GM12878 (cell line): ENCODE measurements at regions not wholly inside any gene's neighbourhood (a gene's known extent, or its start where the extent isn't known, plus 50 kb on each side); places are given as distances from the start of the nearest gene placed in this dataset.

ENCODE experiments used
- ATAC-seq: fragments of 200-7000 bp; cut with Tn5 transposase; 3 replicates; pipeline ENCODE4 v1.9.1; 2020; ENCODE audit warnings: mild to moderate bottlenecking, moderate library complexity
- BruUV-seq: library from RNA; stranded (reverse); fragments of 400-500 nt; replicated peaks from 2 replicates; lab custom pipeline; 2021; lab: Mats Ljungman, UMichigan
- CTCF ChIA-PET: fragments of 300-600 bp; sonication (Branson Sonifier 250); formaldehyde crosslinking; extraction: SDS; loops from one replicate; lab custom pipeline; 2021; ENCODE audit warnings: inconsistent platforms; lab: Yijun Ruan, JAX
- POLR2A ChIA-PET: fragments of 350-600 bp; formaldehyde crosslinking; extraction: SDS; loops from one replicate; lab custom pipeline; 2021; ENCODE audit warnings: inconsistent platforms; lab: Charles Lee
- RAD21 ChIA-PET: fragments of 300-600 bp; sonication (Branson Sonifier 250); formaldehyde crosslinking; loops from one replicate; lab custom pipeline; 2023; ENCODE audit warnings: antibody characterized with exemption; ENCODE audit not compliant: unreplicated experiment; lab: Charles Lee
- SMC1A ChIA-PET: fragments of 300-600 bp; sonication (Branson Sonifier 250); formaldehyde crosslinking; loops from one replicate; lab custom pipeline; 2023; ENCODE audit not compliant: unreplicated experiment, uncharacterized antibody; lab: Charles Lee
- DNase-seq: peaks from one replicate; pipeline ENCODE4 v3.0.0-alpha.2; 2011; ENCODE audit warnings: low read depth, low spot score
- FAIRE-seq: peaks from 3 replicates; lab custom pipeline; 2011; peaks lifted over from hg19 to GRCh38; lab: Jason Lieb, UNC
- H2AFZ ChIP-seq: 2 replicates; pipeline ENCODE4 v1.6.0; 2011; ENCODE audit warnings: low read depth, low read length, control low read depth; ENCODE audit not compliant: control insufficient read depth
- H3K27ac ChIP-seq: 2 replicates; pipeline ENCODE4 v1.5.1; 2011; ENCODE audit warnings: control low read depth; ENCODE audit not compliant: control insufficient read depth, insufficient read depth
- H3K27me3 ChIP-seq, 2 experiments: replicated peaks in 1 of 2; 2 replicates each; pipeline versions ENCODE4 v1.6.0 to v1.6.1; 2011; ENCODE audit warnings: low read length in 1 of 2; ENCODE audit not compliant: control insufficient read depth in 2 of 2, insufficient read depth in 2 of 2
- H3K36me3 ChIP-seq, 2 experiments: 2 replicates each; pipeline ENCODE4 v1.5.1; 2011; ENCODE audit warnings: low read length in 1 of 2; ENCODE audit not compliant: control insufficient read depth in 2 of 2, insufficient read depth in 2 of 2
- H3K4me1 ChIP-seq: 2 replicates; pipeline ENCODE4 v1.6.1; 2011; ENCODE audit warnings: mild to moderate bottlenecking, low read length, moderate library complexity, mixed read lengths; ENCODE audit not compliant: control insufficient read depth, insufficient read depth
- H3K4me2 ChIP-seq: 2 replicates; pipeline ENCODE4 v1.6.0; 2011; ENCODE audit warnings: control low read depth; ENCODE audit not compliant: control insufficient read depth, insufficient read depth
- H3K4me3 ChIP-seq: fragments of 200-600 bp; sonication (generic); 2 replicates; pipeline ENCODE4 v1.5.1; 2016
- H3K79me2 ChIP-seq: 2 replicates; pipeline ENCODE4 v1.6.0; 2011; ENCODE audit warnings: low read length; ENCODE audit not compliant: control insufficient read depth, insufficient read depth
- H3K9ac ChIP-seq: 2 replicates; pipeline ENCODE4 v1.8.0; 2011; ENCODE audit warnings: low read length, control low read depth, mixed read lengths; ENCODE audit not compliant: control insufficient read depth, insufficient read depth
- H3K9me3 ChIP-seq: replicated peaks from 3 replicates; pipeline ENCODE4 v1.5.1; 2011; ENCODE audit warnings: mild to moderate bottlenecking, low read length; ENCODE audit not compliant: control insufficient read depth, insufficient read depth
- H4K20me1 ChIP-seq: 2 replicates; pipeline ENCODE4 v1.6.0; 2011; ENCODE audit not compliant: control insufficient read depth, insufficient read depth
- LARP7 ChIP-seq: fragments of 450-650 bp; IDR thresholded peaks from 2 replicates; pipeline ENCODE4 v1.6.1; 2017; ENCODE audit warnings: mild to moderate bottlenecking
- PML ChIP-seq: IDR thresholded peaks from 2 replicates; pipeline ENCODE4 v1.6.1; 2012; ENCODE audit warnings: low read length, inconsistent platforms
- SP1 ChIP-seq: IDR thresholded peaks from one replicate; pipeline ENCODE4 v1.6.1; 2011; ENCODE audit warnings: low read depth, low read length
- ZNF687 ChIP-seq: fragments of 450-650 bp; IDR thresholded peaks from 2 replicates; pipeline ENCODE4 v1.6.1; 2017; ENCODE audit warnings: mild to moderate bottlenecking, moderate library complexity
- WGBS: methylation state at CpG from one replicate; pipeline ENCODE4 v1.1.6; 2016; ENCODE audit warnings: low lambda C conversion rate; ENCODE audit not compliant: insufficient replicate concordance, insufficient coverage; ENCODE audit errors: missing lambda C conversion rate; 5-methylcytosine and 5-hydroxymethylcytosine counted together
- in situ Hi-C: fragments of 300-500 bp; cut with MboI; formaldehyde crosslinking; loops from 9 replicates; pipeline ENCODE4 v1.14.3; 2018; ENCODE audit warnings: mixed read lengths
- intact Hi-C: fragments of 100-400 bp; cut with micrococcal nuclease; formaldehyde crosslinking; loops from one replicate; pipeline ENCODE4 v1.14.2; 2022; ENCODE audit not compliant: unreplicated experiment
- TF ChIP-seq, protein P1 (sequence below): IDR thresholded peaks from 2 replicates; pipeline ENCODE4 v1.6.1; 2012; ENCODE audit warnings: low read depth, low read length, improper control_type of control experiment
- TF ChIP-seq, protein P2 (sequence below): IDR thresholded peaks from 2 replicates; pipeline ENCODE4 v1.6.1; 2012; ENCODE audit warnings: low read length, inconsistent platforms
- TF ChIP-seq, protein P3 (sequence below): fragments of 450-650 bp; IDR thresholded peaks from 2 replicates; pipeline ENCODE4 v1.6.1; 2018; ENCODE audit warnings: borderline replicate concordance, mild to moderate bottlenecking; ENCODE audit not compliant: partially characterized antibody

DNA sequence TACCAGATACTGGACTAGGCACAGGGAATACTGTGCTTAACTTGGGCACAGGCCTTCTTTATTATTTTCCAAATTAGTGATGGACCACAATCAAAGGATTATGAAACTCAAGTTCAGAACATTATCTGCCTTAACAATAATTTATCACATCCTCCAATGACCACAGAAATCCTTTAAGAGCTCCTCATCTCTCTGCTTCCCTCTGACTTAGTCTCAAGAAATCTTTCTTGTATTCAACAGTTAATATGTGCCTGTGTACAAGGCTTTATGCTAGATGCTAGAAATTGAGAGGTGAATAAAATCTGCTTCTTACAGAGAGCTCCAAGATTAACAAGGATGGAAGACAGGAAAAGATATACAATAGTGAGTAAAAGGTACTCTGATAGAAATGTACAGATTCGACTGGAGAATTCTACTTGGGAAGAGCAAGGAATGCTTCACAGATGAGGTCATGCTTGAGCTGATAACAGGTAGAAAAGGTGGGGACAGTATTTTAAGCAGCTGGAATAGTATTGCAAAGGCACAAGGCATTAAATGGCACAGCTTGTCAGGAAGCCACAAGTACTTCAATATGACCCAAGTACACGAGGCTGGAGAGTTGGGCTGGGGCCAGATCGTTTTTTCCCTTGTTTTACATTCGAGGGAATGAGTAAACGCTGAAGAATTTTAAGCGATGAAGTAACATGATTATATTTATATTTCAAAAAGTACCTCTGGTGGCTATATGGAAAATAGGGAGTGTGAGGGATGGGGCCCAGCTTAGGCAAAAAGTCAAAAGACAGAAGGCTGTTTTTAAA is 55.1 kb upstream of the ARID2 start:
- in situ Hi-C loops (no loop called here), intact Hi-C loops (no loop called here)
- Histone ChIP-seq H3K27me3 (no peaks in the 10 kb centered on the region), H2AFZ (no peak overlapping the region), H3K79me2 (no peaks in the 10 kb centered on the region), H3K4me3 (no peak overlapping the region), H4K20me1 (no peaks in the 10 kb centered on the region), H3K9me3 (no peaks in the 10 kb centered on the region), H3K9ac (no peak overlapping the region), H3K27ac (no peak overlapping the region), H3K4me2 (no peak overlapping the region), H3K36me3 (no peaks in the 10 kb centered on the region), H3K4me1 (peaks cover 13% of the 10 kb centered on the region)
- POLR2A ChIA-PET: no interaction called here
- TF ChIP-seq, protein P1, sequence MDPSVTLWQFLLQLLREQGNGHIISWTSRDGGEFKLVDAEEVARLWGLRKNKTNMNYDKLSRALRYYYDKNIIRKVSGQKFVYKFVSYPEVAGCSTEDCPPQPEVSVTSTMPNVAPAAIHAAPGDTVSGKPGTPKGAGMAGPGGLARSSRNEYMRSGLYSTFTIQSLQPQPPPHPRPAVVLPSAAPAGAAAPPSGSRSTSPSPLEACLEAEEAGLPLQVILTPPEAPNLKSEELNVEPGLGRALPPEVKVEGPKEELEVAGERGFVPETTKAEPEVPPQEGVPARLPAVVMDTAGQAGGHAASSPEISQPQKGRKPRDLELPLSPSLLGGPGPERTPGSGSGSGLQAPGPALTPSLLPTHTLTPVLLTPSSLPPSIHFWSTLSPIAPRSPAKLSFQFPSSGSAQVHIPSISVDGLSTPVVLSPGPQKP: no peak
- TF ChIP-seq ZNF687 (no peak), SP1 (no peak), LARP7 (no peak), PML (no peak)
- TF ChIP-seq, protein P2, sequence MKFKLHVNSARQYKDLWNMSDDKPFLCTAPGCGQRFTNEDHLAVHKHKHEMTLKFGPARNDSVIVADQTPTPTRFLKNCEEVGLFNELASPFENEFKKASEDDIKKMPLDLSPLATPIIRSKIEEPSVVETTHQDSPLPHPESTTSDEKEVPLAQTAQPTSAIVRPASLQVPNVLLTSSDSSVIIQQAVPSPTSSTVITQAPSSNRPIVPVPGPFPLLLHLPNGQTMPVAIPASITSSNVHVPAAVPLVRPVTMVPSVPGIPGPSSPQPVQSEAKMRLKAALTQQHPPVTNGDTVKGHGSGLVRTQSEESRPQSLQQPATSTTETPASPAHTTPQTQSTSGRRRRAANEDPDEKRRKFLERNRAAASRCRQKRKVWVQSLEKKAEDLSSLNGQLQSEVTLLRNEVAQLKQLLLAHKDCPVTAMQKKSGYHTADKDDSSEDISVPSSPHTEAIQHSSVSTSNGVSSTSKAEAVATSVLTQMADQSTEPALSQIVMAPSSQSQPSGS: no peak
- TF ChIP-seq, protein P3, sequence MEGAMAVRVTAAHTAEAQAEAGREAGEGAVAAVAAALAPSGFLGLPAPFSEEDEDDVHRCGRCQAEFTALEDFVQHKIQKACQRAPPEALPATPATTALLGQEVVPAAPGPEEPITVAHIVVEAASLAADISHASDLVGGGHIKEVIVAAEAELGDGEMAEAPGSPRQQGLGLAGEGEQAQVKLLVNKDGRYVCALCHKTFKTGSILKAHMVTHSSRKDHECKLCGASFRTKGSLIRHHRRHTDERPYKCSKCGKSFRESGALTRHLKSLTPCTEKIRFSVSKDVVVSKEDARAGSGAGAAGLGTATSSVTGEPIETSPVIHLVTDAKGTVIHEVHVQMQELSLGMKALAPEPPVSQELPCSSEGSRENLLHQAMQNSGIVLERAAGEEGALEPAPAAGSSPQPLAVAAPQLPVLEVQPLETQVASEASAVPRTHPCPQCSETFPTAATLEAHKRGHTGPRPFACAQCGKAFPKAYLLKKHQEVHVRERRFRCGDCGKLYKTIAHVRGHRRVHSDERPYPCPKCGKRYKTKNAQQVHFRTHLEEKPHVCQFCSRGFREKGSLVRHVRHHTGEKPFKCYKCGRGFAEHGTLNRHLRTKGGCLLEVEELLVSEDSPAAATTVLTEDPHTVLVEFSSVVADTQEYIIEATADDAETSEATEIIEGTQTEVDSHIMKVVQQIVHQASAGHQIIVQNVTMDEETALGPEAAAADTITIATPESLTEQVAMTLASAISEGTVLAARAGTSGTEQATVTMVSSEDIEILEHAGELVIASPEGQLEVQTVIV: no peak
- ATAC-seq (no peak), DNase-seq (no peak), FAIRE-seq (no peak)
- SMC1A ChIA-PET: interaction anchor here (1.4 to 1.5 kb wide), 2 partner anchors 9 to 50 kb away, joined by 3 to 5 read pairs; no protein-coding TSS in a partner anchor
- no TSS peak for BruUV-seq
- CTCF ChIA-PET: interaction anchor here (1.0 to 1.1 kb wide), 2 partner anchors 12 to 51 kb away, joined by 3 to 5 read pairs; no protein-coding TSS in a partner anchor
- RAD21 ChIA-PET: interaction anchor here (1.8 kb wide), 1 partner anchor 49 kb away, joined by 5 read pairs; no protein-coding TSS in a partner anchor
- WGBS: 48% methylated on average over 6 of the region's 6 CpGs
